Hypothalamus (tissue), 51 donors: ENCODE measurements at regions not wholly inside any gene's neighbourhood (a gene's known extent, or its start where the extent isn't known, plus 50 kb on each side); places are given as distances from the start of the nearest gene placed in this dataset.

Source experiments
- DNase-seq, 51 donors: peaks; one replicate each; lab custom pipeline; 2025; lab: John Stamatoyannopoulos, UW

- no peak for DNase-seq
These were observed 72.9 kb upstream of the DCBLD2 start for GRCh38 chr3:98974442-98974841.

GRCh38 chr3:98972720-98973119 is 71.2 kb upstream of the DCBLD2 start:
- DNase-seq, result no peak

GRCh38 chr3:98972155-98972554 is 70.7 kb upstream of the DCBLD2 start:
- no peak for DNase-seq

DNA sequence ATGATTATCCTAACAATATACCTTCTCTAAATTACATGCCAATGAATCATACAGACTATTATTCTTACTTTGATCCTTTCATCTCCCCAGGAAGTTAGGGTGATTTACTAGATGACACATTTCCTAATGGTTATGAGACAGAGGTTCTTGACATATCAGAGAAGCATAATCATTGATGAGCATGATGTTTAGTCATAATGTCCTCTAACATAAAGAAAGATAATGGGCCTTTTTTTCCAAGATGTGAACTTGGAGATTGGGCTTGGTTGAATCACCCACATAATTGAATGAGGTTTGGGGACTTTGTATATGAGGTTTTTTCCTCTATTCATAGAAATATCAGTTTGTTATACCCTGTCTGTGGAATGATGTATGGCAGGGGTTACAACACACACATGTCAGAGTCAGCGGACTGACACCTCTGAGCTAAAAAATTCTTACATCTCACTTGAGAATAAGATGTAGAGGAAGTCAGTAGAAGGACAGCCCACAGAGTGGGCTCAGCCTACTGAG is 69.7 kb upstream of the DCBLD2 start:
- DNase-seq, result no peak

DNA sequence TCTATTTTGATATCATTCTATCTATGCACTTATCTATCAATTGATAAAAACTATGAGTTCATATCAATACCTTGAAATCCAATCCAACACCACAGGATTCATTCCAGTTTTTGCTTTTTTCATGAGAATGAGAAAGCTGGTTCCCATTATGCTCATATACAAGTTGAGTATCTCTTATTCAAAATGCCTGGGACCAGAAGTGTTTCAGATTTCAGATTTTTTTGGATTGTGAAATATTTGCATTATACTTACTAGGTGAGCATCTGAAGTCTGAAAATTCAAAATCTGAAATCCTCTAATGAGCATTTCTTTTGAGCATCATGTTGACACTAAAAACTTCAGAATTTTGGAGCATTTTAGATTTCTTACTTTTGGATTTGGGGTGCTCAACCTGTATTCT is 67.8 kb upstream of the DCBLD2 start:
- no peak for DNase-seq

- no peak for DNase-seq
These were observed 67.3 kb upstream of the DCBLD2 start for GRCh38 chr3:98968824-98969223.

DNA sequence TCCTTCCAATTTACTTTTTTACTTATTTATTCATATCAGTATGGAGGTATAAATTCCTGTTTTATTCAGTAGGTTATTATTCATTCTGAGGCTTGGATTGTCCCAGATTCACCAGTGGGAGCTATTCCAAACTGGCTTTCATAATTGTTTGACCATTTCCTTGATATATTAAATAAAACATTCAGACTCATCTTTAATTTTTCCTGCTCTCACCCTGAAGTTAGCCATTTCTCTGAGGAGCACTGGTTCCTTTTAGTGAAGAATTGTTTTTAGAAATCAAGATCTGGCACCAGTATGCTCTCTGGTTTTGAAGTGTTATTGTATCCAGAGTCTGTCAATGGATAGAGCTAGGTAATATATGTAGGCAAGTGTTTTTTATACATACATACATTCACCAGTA is 66.9 kb upstream of the DCBLD2 start:
- DNase-seq, result no peak

DNA sequence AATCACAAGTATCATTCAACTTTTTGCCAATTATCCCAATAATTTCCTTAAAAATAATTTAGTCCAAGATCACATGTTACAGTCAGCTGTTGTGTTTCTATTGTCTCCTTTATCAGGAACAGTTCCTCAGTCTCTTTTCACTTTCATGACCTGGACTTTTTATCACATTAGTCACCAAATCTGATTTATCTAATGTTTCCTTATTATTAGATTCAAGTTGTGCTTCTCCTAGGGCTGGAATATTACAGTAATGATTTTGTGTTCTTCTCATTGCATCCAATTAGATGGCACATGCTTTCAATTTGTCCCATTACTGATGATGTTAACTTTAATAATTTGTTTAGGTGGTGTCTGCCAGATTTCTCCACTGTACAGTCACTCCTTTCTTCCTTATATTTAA is 66.3 kb upstream of the DCBLD2 start:
- no peak for DNase-seq

GRCh38 chr3:98966862-98967546 is 65.5 kb upstream of the DCBLD2 start:
- DNase-seq, result no peak

- DNase-seq, result no peak
These were observed 64.9 kb upstream of the DCBLD2 start for GRCh38 chr3:98966434-98966833.

DNA sequence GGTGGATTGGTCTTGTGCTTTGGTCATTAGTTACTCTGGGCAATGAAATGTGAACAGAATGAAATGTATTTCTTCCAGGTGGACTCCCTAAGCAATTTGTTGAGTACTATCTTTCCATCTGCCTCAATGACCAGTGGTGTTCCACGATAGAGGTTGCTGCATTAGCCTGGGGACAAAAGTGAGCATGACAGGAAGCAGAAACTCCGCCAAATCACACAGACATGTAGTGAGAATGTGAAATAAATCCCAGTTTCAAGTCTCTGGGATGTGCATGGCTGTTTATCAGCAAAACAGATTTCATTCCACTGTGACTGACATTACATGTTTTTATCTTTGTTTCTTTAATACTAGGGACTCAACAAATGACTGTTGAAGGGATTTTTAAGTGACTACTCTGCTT is 63.3 kb upstream of the DCBLD2 start:
- no peak for DNase-seq

DNA sequence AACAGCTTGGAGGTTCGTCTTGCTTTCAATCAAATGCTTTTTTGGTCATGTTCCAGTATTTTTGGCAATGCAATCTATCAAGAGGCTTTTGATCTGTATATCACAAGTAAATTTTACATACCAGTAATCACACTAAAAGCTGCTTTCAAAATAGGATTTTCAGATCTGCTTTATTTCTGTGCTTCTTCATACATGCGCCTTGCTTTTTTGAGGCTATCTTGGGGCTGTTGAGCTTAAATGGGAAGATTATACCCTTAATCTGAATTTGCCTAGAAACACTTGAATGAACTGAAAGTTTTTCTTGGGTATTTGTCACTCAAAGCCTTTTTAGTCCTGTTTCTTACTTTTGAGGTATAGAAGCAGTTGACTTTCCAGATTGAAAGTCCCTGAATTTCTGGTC is 62.1 kb upstream of the DCBLD2 start:
- DNase-seq, result no peak

GRCh38 chr3:98962951-98963350 is 61.5 kb upstream of the DCBLD2 start:
- DNase-seq, result no peak

- no peak for DNase-seq
These were observed 60.9 kb upstream of the DCBLD2 start for GRCh38 chr3:98962189-98962930.

- DNase-seq, result no peak
These were observed 60.0 kb upstream of the DCBLD2 start for GRCh38 chr3:98961161-98962155.

DNA sequence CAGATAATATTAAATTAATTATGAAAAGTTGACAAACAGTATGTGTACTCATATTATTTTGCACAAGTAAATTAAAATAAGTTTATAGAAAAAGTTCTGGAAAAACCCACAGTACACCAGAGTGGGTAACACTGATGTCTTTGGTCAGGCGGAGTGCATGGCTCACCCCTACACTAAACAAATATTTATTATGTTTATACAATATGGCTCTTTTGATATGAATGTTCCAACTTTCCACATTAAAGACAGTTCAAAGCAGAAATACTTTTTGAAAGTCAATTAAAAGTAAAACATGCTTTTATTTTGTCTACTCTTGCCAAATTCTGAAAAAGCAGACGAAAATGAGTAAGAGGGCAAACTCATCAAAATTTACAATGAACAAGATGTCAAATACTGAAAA is 56.2 kb upstream of the DCBLD2 start:
- DNase-seq, result no peak

DNA sequence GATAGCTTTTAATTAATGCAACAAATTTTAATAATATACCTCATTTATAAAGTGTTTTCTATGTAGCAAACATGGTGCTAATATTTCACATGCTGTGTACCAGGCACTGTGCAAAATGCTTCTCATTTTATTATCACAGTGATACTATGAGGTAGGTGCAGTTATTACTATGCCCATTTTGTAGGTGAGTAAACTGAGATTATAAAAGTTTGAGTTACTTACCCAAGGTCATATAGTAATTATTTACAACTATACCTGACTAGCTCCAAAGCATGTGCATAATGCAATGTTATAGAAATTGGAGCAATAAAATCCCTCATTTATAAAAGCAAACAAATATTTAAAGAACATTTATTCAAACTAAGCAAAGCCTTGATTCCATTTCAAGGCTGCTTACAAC is 54.5 kb upstream of the DCBLD2 start:
- no peak for DNase-seq

DNA sequence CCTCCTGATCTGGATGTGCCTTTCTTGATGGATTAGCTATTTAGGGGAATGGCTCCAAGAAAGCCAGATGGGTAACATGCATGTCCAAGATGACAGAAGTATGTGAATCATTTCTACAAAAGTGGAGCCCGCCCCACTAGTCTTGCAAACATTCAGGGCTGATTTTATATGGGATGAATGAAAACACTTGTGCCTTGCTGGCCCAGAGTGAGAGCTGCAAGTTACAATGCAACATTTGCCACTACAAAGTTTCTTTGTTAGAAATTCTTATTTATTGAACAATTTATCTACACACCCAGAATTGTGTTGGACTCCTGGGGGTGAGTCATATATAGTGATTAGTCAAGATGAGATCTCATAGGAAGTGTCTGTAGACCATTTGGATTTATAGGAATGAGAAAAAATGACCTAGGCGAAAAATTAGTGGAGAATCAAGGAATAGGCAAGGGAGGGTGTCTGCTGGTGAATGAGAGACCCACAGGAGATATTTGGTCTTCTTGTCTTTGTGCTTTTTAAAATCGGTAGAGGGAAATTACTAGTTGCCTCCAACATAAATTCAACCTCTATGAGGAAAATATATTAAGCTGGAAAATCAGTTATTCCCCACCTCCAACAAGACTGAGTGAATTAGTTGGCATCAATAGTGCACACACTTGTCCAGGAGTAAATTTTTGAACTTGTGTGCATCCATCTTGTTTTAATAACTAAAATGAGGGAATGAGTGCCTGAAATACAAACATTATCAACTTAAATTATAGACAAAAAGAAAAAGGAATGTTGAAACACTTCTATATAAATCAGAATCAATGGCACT is 53.5 kb upstream of the DCBLD2 start:
- no peak for DNase-seq

DNA sequence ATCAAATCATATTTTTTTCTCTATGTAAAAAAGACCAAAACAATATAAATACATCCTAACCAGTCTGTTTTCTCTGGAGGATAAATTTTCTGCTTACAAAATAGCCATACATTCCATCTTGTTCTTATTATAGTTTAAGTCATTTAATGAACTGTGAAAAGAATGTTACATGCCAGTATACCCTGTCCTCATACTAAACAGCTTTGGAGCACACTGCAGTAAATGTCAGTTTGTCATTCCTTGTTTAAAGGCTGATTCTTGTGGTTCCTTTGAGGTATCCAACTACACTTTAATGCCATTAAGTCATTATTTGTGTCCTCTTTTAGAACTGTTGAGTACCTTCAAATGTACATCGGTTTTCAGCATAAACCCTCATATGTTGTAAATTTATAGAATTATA is 52.7 kb upstream of the DCBLD2 start:
- no peak for DNase-seq

DNA sequence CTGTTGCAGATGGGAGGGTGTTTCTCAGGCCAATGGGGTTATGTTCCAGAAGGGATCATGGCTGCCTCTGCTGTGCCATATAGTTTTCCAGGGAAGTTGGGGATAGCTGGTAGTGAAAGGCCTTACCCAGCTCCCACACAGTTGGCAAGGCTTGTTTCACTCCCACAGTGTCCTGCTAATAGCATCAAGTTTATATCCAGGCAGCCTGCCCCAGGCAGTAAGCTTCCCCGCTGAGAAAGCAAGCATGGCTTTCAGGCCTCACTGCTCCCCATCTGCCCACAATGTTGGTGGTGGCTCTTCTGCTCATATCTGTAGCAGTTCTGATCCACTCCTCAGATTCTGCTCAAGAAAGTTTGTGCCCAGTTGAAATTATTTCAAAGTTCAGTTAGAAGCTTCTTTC is 50.9 kb upstream of the DCBLD2 start:
- DNase-seq, result no peak
